ENCODE measurements at regions not wholly inside any gene's neighbourhood (a gene's known extent, or its start where the extent isn't known, plus 50 kb on each side); places are given as distances from the start of the nearest gene placed in this dataset.

DNA sequence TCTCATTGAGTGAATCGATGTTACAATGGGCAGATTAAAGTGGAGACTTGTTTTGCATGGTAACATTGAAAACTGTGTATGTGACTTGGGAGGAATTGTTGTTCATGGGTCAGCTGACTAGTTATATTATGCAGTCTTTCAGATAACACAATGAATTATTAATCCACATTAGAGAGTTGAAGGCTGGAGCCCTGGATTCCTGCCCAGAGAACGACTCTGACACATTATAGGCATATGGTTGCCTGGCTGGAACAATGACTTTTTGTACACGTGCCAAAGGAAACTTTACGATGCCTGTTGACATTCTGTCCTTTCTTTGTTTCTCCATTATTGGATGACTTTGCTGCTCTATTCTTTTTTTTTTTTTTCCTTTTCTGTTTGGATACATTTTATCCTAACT, 52.3 kb upstream of the TMEM229A start (continued):
- TF ChIP-seq TEAD4 (IDR thresholded peaks at IDR 0.05; ENCODE audit: borderline replicate concordance, insufficient read depth) (peak; percentile 51; the same call in 1 of the 2 replicates), TAF1 (IDR thresholded peaks at IDR 0.05; ENCODE audit: borderline replicate concordance, low read depth, low read length) (no peak), ELF1 (IDR thresholded peaks at IDR 0.05) (no peak), FOXM1 (IDR thresholded peaks at IDR 0.05; ENCODE audit: low read depth) (no peak), FOXJ3 (CRISPR knock-in tag; IDR thresholded peaks at IDR 0.05) (peak; percentile 87; the same call in 1 of the 2 replicates)
- TF ChIP-seq, protein P1, sequence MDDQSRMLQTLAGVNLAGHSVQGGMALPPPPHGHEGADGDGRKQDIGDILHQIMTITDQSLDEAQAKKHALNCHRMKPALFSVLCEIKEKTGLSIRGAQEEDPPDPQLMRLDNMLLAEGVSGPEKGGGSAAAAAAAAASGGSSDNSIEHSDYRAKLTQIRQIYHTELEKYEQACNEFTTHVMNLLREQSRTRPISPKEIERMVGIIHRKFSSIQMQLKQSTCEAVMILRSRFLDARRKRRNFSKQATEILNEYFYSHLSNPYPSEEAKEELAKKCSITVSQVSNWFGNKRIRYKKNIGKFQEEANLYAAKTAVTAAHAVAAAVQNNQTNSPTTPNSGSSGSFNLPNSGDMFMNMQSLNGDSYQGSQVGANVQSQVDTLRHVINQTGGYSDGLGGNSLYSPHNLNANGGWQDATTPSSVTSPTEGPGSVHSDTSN (IDR thresholded peaks at IDR 0.05) = peak; percentile 67
- TF ChIP-seq, protein P2, sequence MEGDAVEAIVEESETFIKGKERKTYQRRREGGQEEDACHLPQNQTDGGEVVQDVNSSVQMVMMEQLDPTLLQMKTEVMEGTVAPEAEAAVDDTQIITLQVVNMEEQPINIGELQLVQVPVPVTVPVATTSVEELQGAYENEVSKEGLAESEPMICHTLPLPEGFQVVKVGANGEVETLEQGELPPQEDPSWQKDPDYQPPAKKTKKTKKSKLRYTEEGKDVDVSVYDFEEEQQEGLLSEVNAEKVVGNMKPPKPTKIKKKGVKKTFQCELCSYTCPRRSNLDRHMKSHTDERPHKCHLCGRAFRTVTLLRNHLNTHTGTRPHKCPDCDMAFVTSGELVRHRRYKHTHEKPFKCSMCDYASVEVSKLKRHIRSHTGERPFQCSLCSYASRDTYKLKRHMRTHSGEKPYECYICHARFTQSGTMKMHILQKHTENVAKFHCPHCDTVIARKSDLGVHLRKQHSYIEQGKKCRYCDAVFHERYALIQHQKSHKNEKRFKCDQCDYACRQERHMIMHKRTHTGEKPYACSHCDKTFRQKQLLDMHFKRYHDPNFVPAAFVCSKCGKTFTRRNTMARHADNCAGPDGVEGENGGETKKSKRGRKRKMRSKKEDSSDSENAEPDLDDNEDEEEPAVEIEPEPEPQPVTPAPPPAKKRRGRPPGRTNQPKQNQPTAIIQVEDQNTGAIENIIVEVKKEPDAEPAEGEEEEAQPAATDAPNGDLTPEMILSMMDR (IDR thresholded peaks at IDR 0.05) = no peak

DNA sequence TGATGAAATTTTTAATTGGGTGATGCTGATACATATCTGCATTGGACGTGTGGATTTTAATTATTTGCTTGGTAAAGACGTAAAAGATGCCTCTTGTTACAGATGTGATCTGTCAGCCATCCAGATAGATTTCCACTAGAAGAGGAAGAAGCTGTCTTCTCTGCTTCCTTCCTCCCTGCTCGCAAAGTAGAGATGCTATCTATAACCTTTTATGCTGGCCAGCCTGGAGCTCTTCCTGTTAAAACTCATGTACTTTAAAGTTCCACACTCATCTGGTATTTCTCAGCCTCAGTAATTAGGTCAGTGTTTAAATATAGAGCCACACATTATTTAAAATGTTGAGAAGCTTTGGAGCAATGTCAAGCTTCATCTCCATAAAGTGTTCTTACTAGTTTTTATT, 51.2 kb upstream of the TMEM229A start:
- Histone ChIP-seq H3K27me3 (ENCODE audit: insufficient read depth) (no peaks in the 10 kb centered on the region), H2AFZ (ENCODE audit: low read depth) (no peak overlapping the region), H3K4me2 (peak overlapping the region; percentile 53; the same call in 1 of the 2 replicates), H3K27ac (ENCODE audit: low read depth in 2 of 2, low read length in 1 of 2) (peak overlapping the region; percentile 47 to 98), H3K9me3 (no peaks in the 10 kb centered on the region), H3K4me1 (ENCODE audit: control insufficient read depth in 1 of 2, insufficient read depth in 2 of 2, low read depth in 1 of 2, low read length in 1 of 2) (peaks cover 24 to 42% of the 10 kb centered on the region in 2 experiments), H3F3A (replicated peaks; ENCODE audit: insufficient read depth) (peaks cover 10% of the 10 kb centered on the region), H3K9me2 (no peaks in the 10 kb centered on the region), H3K9ac (no peak overlapping the region), H4K20me1 (ENCODE audit: insufficient read depth) (no peaks in the 10 kb centered on the region), H3K79me2 (ENCODE audit: insufficient read depth) (no peaks in the 10 kb centered on the region), H3K36me3 (replicated peaks in 1 of 2; ENCODE audit: control insufficient read depth in 1 of 2, insufficient read depth in 2 of 2, low read length in 1 of 2) (no peaks in the 10 kb centered on the region), H3K4me3 (ENCODE audit: low read depth in 2 of 2, low read length in 1 of 2) (no peak overlapping the region)
- DNase-seq = peak; percentile 60
- 5% methylated on average over 3 of the region's 3 CpGs for WGBS (ENCODE audit: low lambda C conversion rate)
- CTCF ChIA-PET = interaction anchor here (0.8 to 4.1 kb wide), 6 partner anchors 10 to 335 kb away, joined by 3 to 27 read pairs (median 8); partner anchors contain the start of genes TMEM229A and WASL
- POLR2A ChIA-PET = interaction anchor here (0.7 to 5.0 kb wide), 6 partner anchors 10 to 55 kb away, joined by 3 to 84 read pairs (median 5); partner anchors contain the start of gene TMEM229A
- TF ChIP-seq EZH2phosphoT487 (IDR thresholded peaks at IDR 0.05; ENCODE audit: borderline replicate concordance, low read depth) (no peak), FOXM1 (IDR thresholded peaks at IDR 0.05; ENCODE audit: low read depth) (peak; percentile 65; the same call in 1 of the 2 replicates), RCOR1 (IDR thresholded peaks at IDR 0.05; ENCODE audit: low read length) (peak; percentile 95), TEAD4 (IDR thresholded peaks at IDR 0.05; ENCODE audit: borderline replicate concordance, insufficient read depth) (peak; percentile 76), RAD21 (IDR thresholded peaks at IDR 0.05; ENCODE audit: low read length) (peak; percentile 44; the same call in 1 of the 2 replicates), GATA2 (CRISPR knock-in tag; IDR thresholded peaks at IDR 0.05) (peak; percentile 96), RXRA (IDR thresholded peaks at IDR 0.05; ENCODE audit: borderline replicate concordance, low read depth) (no peak), JUND (IDR thresholded peaks at IDR 0.05) (no peak; the same call in 1 of the 2 replicates), TAF1 (IDR thresholded peaks at IDR 0.05; ENCODE audit: borderline replicate concordance, low read depth, low read length) (no peak), POLR2AphosphoS5 (IDR thresholded peaks at IDR 0.05; ENCODE audit: low read depth, low read length) (peak; percentile 60; the same call in 1 of the 2 replicates), TCF12 (IDR thresholded peaks at IDR 0.05) (peak; percentile 79), CHD2 (IDR thresholded peaks at IDR 0.05; ENCODE audit: low read length, partially characterized antibody) (peak; percentile 89), MXI1 (IDR thresholded peaks at IDR 0.05; ENCODE audit: low read depth, low read length) (peak; percentile 64; the same call in 1 of the 2 replicates), RFX5 (IDR thresholded peaks at IDR 0.05; ENCODE audit: low read length) (no peak), FOSL2 (IDR thresholded peaks at IDR 0.05; ENCODE audit: borderline replicate concordance, low read depth) (no peak), NFIC (IDR thresholded peaks at IDR 0.05; ENCODE audit: borderline replicate concordance) (peak; percentile 39; the same call in 1 of the 2 replicates), FOXJ3 (CRISPR knock-in tag; IDR thresholded peaks at IDR 0.05) (peak; percentile 79; the same call in 1 of the 2 replicates), NRF1 (IDR thresholded peaks at IDR 0.05; ENCODE audit: low read depth, low read length) (no peak), ELF1 (IDR thresholded peaks at IDR 0.05) (no peak)
- TF ChIP-seq, protein P3, sequence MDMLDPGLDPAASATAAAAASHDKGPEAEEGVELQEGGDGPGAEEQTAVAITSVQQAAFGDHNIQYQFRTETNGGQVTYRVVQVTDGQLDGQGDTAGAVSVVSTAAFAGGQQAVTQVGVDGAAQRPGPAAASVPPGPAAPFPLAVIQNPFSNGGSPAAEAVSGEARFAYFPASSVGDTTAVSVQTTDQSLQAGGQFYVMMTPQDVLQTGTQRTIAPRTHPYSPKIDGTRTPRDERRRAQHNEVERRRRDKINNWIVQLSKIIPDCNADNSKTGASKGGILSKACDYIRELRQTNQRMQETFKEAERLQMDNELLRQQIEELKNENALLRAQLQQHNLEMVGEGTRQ (IDR thresholded peaks at IDR 0.05; ENCODE audit: borderline replicate concordance, low read depth, low read length) = no peak
- TF ChIP-seq, protein P4, sequence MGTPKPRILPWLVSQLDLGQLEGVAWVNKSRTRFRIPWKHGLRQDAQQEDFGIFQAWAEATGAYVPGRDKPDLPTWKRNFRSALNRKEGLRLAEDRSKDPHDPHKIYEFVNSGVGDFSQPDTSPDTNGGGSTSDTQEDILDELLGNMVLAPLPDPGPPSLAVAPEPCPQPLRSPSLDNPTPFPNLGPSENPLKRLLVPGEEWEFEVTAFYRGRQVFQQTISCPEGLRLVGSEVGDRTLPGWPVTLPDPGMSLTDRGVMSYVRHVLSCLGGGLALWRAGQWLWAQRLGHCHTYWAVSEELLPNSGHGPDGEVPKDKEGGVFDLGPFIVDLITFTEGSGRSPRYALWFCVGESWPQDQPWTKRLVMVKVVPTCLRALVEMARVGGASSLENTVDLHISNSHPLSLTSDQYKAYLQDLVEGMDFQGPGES (IDR thresholded peaks at IDR 0.05; ENCODE audit: low read depth, low read length) = no peak
- TF ChIP-seq, protein P2 (IDR thresholded peaks at IDR 0.05) = no peak
- TF ChIP-seq, protein P5, sequence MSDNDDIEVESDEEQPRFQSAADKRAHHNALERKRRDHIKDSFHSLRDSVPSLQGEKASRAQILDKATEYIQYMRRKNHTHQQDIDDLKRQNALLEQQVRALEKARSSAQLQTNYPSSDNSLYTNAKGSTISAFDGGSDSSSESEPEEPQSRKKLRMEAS (IDR thresholded peaks at IDR 0.05; ENCODE audit: low read depth) = no peak

Data from SK-N-SH (cell line).